H1 (cell line): ENCODE measurements at regions not wholly inside any gene's neighbourhood (a gene's known extent, or its start where the extent isn't known, plus 50 kb on each side); places are given as distances from the start of the nearest gene placed in this dataset.

Experiments
- CTCF ChIA-PET: fragments of 300-600 bp; sonication (Branson Sonifier 250); formaldehyde crosslinking; loops from one replicate; lab custom pipeline; 2021; ENCODE audit not compliant: partially characterized antibody; lab: Charles Lee
- POLR2A ChIA-PET: fragments of 300-600 bp; sonication (Branson Sonifier 250); formaldehyde crosslinking; loops from one replicate; lab custom pipeline; 2021; ENCODE audit warnings: inconsistent platforms; ENCODE audit not compliant: partially characterized antibody; lab: Charles Lee
- DNase-seq, 2 experiments: peaks; one replicate each; pipeline versions ENCODE4 v3.0.0 to v3.0.0-alpha.2; 2010 to 2022; ENCODE audit warnings: low spot score in 2 of 2, low read depth in 1 of 2, mixed read lengths in 1 of 2
- FAIRE-seq: peaks from 2 replicates; lab custom pipeline; 2011; peaks lifted over from hg19 to GRCh38; lab: Jason Lieb, UNC
- H2AFZ ChIP-seq: 2 replicates; pipeline ENCODE4 v1.8.1; 2012; ENCODE audit warnings: low read length, inconsistent platforms
- H2AK5ac ChIP-seq: 2 replicates; pipeline ENCODE4 v1.6.1; 2013; ENCODE audit warnings: low read depth, low read length
- H2BK120ac ChIP-seq: replicated peaks from 2 replicates; pipeline ENCODE3; 2013; ENCODE audit warnings: low read depth, low read length, inconsistent platforms
- H2BK12ac ChIP-seq: 2 replicates; pipeline ENCODE4 v1.6.1; 2013; ENCODE audit warnings: low read depth, low read length
- H2BK15ac ChIP-seq: 2 replicates; pipeline ENCODE4 v1.6.1; 2013; ENCODE audit warnings: low read length
- H2BK20ac ChIP-seq: 2 replicates; pipeline ENCODE4 v1.6.1; 2013; ENCODE audit warnings: low read length
- H2BK5ac ChIP-seq: 2 replicates; pipeline ENCODE4 v1.6.1; 2013; ENCODE audit warnings: low read depth, low read length
- H3K14ac ChIP-seq: 2 replicates; pipeline ENCODE4 v1.6.1; 2013; ENCODE audit warnings: inconsistent platforms; ENCODE audit not compliant: insufficient read length
- H3K18ac ChIP-seq: 2 replicates; pipeline ENCODE4 v1.6.1; 2013; ENCODE audit warnings: low read length; ENCODE audit errors: extremely low read depth
- H3K23ac ChIP-seq: 2 replicates; pipeline ENCODE4 v1.6.1; 2013; ENCODE audit warnings: inconsistent platforms; ENCODE audit not compliant: insufficient read length
- H3K23me2 ChIP-seq: 2 replicates; pipeline ENCODE4 v1.6.1; 2013; ENCODE audit warnings: low read depth, low read length
- H3K27ac ChIP-seq: 2 replicates; pipeline ENCODE4 v1.6.1; 2011; ENCODE audit warnings: low read depth, low read length, inconsistent platforms
- H3K27me3 ChIP-seq, 4 experiments: replicated peaks in 1 of 4; 1 replicate in 1 of 4; 2 replicates in 3 of 4; pipeline versions ENCODE4 v1.6.1 to v1.8.1; 2011 to 2013; ENCODE audit warnings: low read length in 3 of 4, mild to moderate bottlenecking in 3 of 4, inconsistent platforms in 2 of 4, mixed read lengths in 2 of 4, moderate library complexity in 1 of 4; ENCODE audit not compliant: control insufficient read depth in 3 of 4, insufficient read depth in 3 of 4; ENCODE audit errors: extremely low read depth in 1 of 4
- H3K36me3 ChIP-seq, 4 experiments: 2 replicates each; pipeline versions ENCODE4 v1.6.1 to v1.8.1; 2011 to 2013; ENCODE audit warnings: mild to moderate bottlenecking in 4 of 4, low read length in 3 of 4, moderate library complexity in 2 of 4, control low read depth in 1 of 4, inconsistent platforms in 1 of 4; ENCODE audit not compliant: insufficient read depth in 4 of 4, control insufficient read depth in 2 of 4
- H3K4ac ChIP-seq: replicated peaks from 2 replicates; pipeline ENCODE3; 2013; ENCODE audit warnings: low read length, low read depth, mixed read lengths, inconsistent platforms; ENCODE audit not compliant: insufficient read length
- H3K4me1 ChIP-seq, 4 experiments: replicated peaks in 1 of 4; 1 replicate in 1 of 4; 2 replicates in 3 of 4; pipeline versions ENCODE4 v1.6.1 to v1.8.1; 2011 to 2013; ENCODE audit warnings: low read length in 3 of 4, inconsistent platforms in 2 of 4, mixed read lengths in 1 of 4; ENCODE audit not compliant: insufficient read depth in 4 of 4, control insufficient read depth in 3 of 4
- H3K4me2 ChIP-seq, 2 experiments: 2 replicates each; pipeline versions ENCODE4 v1.6.1 to v1.8.1; 2011 to 2013; ENCODE audit warnings: low read depth in 2 of 2, low read length in 2 of 2, control low read depth in 1 of 2, inconsistent platforms in 1 of 2, mild to moderate bottlenecking in 1 of 2; ENCODE audit not compliant: insufficient read depth in 1 of 2
- H3K4me3 ChIP-seq, 4 experiments: fragments of 200-600, 300-600 bp in 1 of 4; sonication (generic), shearing (Covaris generic), sonication (Bioruptor Twin) in 1 of 4; 2 replicates each; pipeline versions ENCODE4 v1.5.1 to v1.8.1; 2011 to 2016; ENCODE audit warnings: low read length in 4 of 4, low read depth in 3 of 4, control low read depth in 2 of 4, inconsistent platforms in 2 of 4, mild to moderate bottlenecking in 2 of 4, mixed read lengths in 1 of 4, moderate library complexity in 1 of 4; ENCODE audit not compliant: insufficient read depth in 2 of 4; ENCODE audit errors: extremely low read depth in 1 of 4
- H3K56ac ChIP-seq: replicated peaks from 2 replicates; pipeline ENCODE3; 2013; ENCODE audit warnings: low read depth, mild to moderate bottlenecking, mixed read lengths, low read length, inconsistent platforms; ENCODE audit not compliant: insufficient read length
- H3K79me1 ChIP-seq: 2 replicates; pipeline ENCODE4 v1.6.1; 2013; ENCODE audit warnings: low read depth, low read length, control low read depth
- H3K79me2 ChIP-seq, 2 experiments: 2 replicates each; pipeline versions ENCODE4 v1.6.1 to v1.8.1; 2012 to 2013; ENCODE audit warnings: low read length in 2 of 2, mild to moderate bottlenecking in 2 of 2, inconsistent platforms in 1 of 2; ENCODE audit not compliant: insufficient read depth in 2 of 2, control insufficient read depth in 1 of 2
- H3K9ac ChIP-seq, 4 experiments: replicated peaks in 1 of 4; 1 replicate in 1 of 4; 2 replicates in 3 of 4; pipeline versions ENCODE4 v1.6.1 to v1.8.1; 2011 to 2013; ENCODE audit warnings: low read depth in 3 of 4, low read length in 3 of 4, control low read depth in 2 of 4, mild to moderate bottlenecking in 2 of 4, moderate library complexity in 2 of 4, inconsistent platforms in 1 of 4; ENCODE audit errors: extremely low read depth in 1 of 4
- H3K9me3 ChIP-seq, 2 experiments: 2 replicates each; pipeline versions ENCODE4 v1.6.1 to v1.8.1; 2012 to 2013; ENCODE audit warnings: mild to moderate bottlenecking in 2 of 2, moderate library complexity in 2 of 2, control low read depth in 1 of 2, inconsistent platforms in 1 of 2, low read depth in 1 of 2, low read length in 1 of 2, mixed read lengths in 1 of 2; ENCODE audit not compliant: insufficient read depth in 2 of 2
- H4K20me1 ChIP-seq, 2 experiments: replicated peaks in 1 of 2; 2 replicates each; pipeline versions ENCODE3 to v1.8.1; 2011 to 2013; ENCODE audit warnings: inconsistent platforms in 2 of 2, low read length in 2 of 2, mild to moderate bottlenecking in 1 of 2; ENCODE audit not compliant: insufficient read depth in 2 of 2, control insufficient read depth in 1 of 2
- H4K5ac ChIP-seq: 2 replicates; pipeline ENCODE4 v1.6.1; 2013; ENCODE audit warnings: low read length, low read depth, mixed read lengths, inconsistent platforms; ENCODE audit not compliant: insufficient read length
- H4K8ac ChIP-seq: 2 replicates; pipeline ENCODE4 v1.8.0; 2013; ENCODE audit warnings: mild to moderate bottlenecking, moderate library complexity, low read length, inconsistent platforms; ENCODE audit not compliant: insufficient read depth; ENCODE audit errors: extremely low read depth
- H4K91ac ChIP-seq: replicated peaks from 2 replicates; pipeline ENCODE3; 2013; ENCODE audit warnings: low read length, mixed read lengths, inconsistent platforms; ENCODE audit not compliant: insufficient read length
- BCL11A ChIP-seq, 2 experiments: IDR thresholded peaks; one replicate each; pipeline ENCODE4 v1.6.1; 2011; ENCODE audit warnings: low read depth in 2 of 2, low read length in 2 of 2, mild to moderate bottlenecking in 2 of 2
- CHD2 ChIP-seq: IDR thresholded peaks from 2 replicates; pipeline ENCODE4 v1.6.1; 2012; ENCODE audit warnings: low read length, improper control_type of control experiment
- EP300 ChIP-seq, 2 experiments: IDR thresholded peaks; 1 replicate in 1 of 2; 2 replicates in 1 of 2; pipeline ENCODE4 v1.6.1; 2011 to 2012; ENCODE audit warnings: low read depth in 2 of 2, low read length in 2 of 2, mild to moderate bottlenecking in 2 of 2, borderline replicate concordance in 1 of 2, inconsistent platforms in 1 of 2, moderate library complexity in 1 of 2
- FOSL1 ChIP-seq: IDR thresholded peaks from 2 replicates; pipeline ENCODE4 v1.6.1; 2011; ENCODE audit warnings: mild to moderate bottlenecking, low read depth, low read length, moderate library complexity; ENCODE audit not compliant: insufficient read depth
- GTF2F1 ChIP-seq: IDR thresholded peaks from 2 replicates; pipeline ENCODE4 v1.6.1; 2012; ENCODE audit warnings: low read depth, low read length, improper control_type of control experiment, borderline replicate concordance
- HDAC2 ChIP-seq, 2 experiments: fragments of 300-600 bp in 1 of 2; sonication (generic) in 1 of 2; IDR thresholded peaks; 2 replicates each; pipeline ENCODE4 v1.6.1; 2011 to 2012; ENCODE audit warnings: low read depth in 2 of 2, low read length in 2 of 2, mild to moderate bottlenecking in 2 of 2, moderate library complexity in 2 of 2, borderline replicate concordance in 1 of 2, inconsistent platforms in 1 of 2
- MAFK ChIP-seq: IDR thresholded peaks from 2 replicates; pipeline ENCODE4 v1.6.1; 2012; ENCODE audit warnings: low read depth, mild to moderate bottlenecking, improper control_type of control experiment, low read length
- POU5F1 ChIP-seq: IDR thresholded peaks from 2 replicates; pipeline ENCODE4 v1.6.1; 2011; ENCODE audit warnings: low read depth, mild to moderate bottlenecking, low read length, moderate library complexity
- SIN3A ChIP-seq, 2 experiments: IDR thresholded peaks in 1 of 2; conservative IDR thresholded peaks in 1 of 2; 2 replicates each; pipeline ENCODE4 v1.6.1; 2011 to 2012; ENCODE audit warnings: low read length in 2 of 2, improper control_type of control experiment in 1 of 2, low read depth in 1 of 2, mild to moderate bottlenecking in 1 of 2
- SP1 ChIP-seq: IDR thresholded peaks from 2 replicates; pipeline ENCODE4 v1.6.1; 2011; ENCODE audit warnings: low read depth, low read length
- TCF12 ChIP-seq: IDR thresholded peaks from 2 replicates; pipeline ENCODE4 v1.6.1; 2011; ENCODE audit warnings: low read depth, mild to moderate bottlenecking, low read length
- TEAD4 ChIP-seq: IDR thresholded peaks from 2 replicates; pipeline ENCODE4 v1.6.1; 2012; ENCODE audit warnings: low read depth, low read length, inconsistent platforms, mixed read lengths
- YY1 ChIP-seq: IDR thresholded peaks from 2 replicates; pipeline ENCODE4 v1.6.1; 2011; ENCODE audit warnings: low read depth, mild to moderate bottlenecking, low read length
- WGBS, 2 experiments: shearing (Covaris generic) in 1 of 2; methylation state at CpG; one replicate each; pipeline versions ENCODE4 v1.1.6 to v1.1.7; 2013 to 2015; ENCODE audit warnings: low lambda C conversion rate in 2 of 2, mixed read lengths in 2 of 2, inconsistent platforms in 1 of 2, low coverage in 1 of 2, missing lambda C conversion rate in 1 of 2; ENCODE audit not compliant: insufficient replicate concordance in 2 of 2, insufficient coverage in 1 of 2, insufficient read length in 1 of 2; ENCODE audit errors: extremely low coverage in 1 of 2, missing lambda C conversion rate in 1 of 2; 5-methylcytosine and 5-hydroxymethylcytosine counted together

DNA sequence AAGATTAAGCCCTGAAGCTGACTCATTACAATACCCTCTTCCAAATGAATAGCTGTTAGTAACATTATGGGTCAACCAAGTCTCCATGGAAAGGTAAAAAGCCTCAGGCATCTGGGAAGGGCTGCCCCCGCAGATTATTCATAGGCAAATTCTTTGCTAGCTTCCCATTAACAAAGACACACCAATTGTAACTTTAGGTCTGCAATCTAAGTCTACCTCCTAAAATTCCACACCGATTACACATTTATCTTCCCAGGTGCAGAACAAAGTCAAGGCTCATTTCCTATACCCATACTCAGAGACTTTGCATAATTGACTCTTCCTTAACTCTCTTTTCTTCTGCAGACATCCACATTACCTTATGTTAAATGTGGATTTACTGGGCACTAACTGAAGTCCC, 826.3 kb upstream of the MBL2 start:
- Histone ChIP-seq H2BK15ac (no peak overlapping the region), H4K5ac (peak overlapping the region; percentile 61), H2AFZ (no peak overlapping the region), H3K56ac (no peak overlapping the region), H3K4ac (no peak overlapping the region), H3K27me3 (no peaks in the 10 kb centered on the region), H3K4me3 (0 out of 8 replicates have a peak overlapping the region, but pooled peaks of 1 of the 4 experiments have one; percentile 24), H3K79me2 (no peaks in the 10 kb centered on the region), H3K79me1 (no peaks in the 10 kb centered on the region), H2BK120ac (no peak overlapping the region), H3K23me2 (no peaks in the 10 kb centered on the region), H3K36me3 (0 out of 8 replicates have a peak, but pooled peaks cover 0 to 2% (median 0%) of the 10 kb centered on the region in 4 experiments), H3K9me3 (no peaks in the 10 kb centered on the region), H3K4me2 (peak overlapping the region; percentile 11 to 34; a peak in 1 of 4 replicates), H2BK20ac (no peak overlapping the region), H3K14ac (no peak overlapping the region), H4K20me1 (no peaks in the 10 kb centered on the region), H3K23ac (no peak overlapping the region), H2AK5ac (no peak overlapping the region), H3K27ac (no peak overlapping the region; the same call in 1 of the 2 replicates), H4K8ac (no peak overlapping the region), H4K91ac (no peak overlapping the region), H3K4me1 (peaks cover 0 to 14% (median 9%) of the 10 kb centered on the region in 4 experiments; a peak in 4 of 7 replicates), H2BK5ac (no peak overlapping the region), H3K18ac (no peak overlapping the region), H2BK12ac (no peak overlapping the region), H3K9ac (no peak overlapping the region)
- peak; percentile 84 for FAIRE-seq
- ChIA-PET CTCF (interaction anchor here (1.6 kb wide), 2 partner anchors 389 to 647 kb away, joined by 5 to 6 read pairs; no protein-coding TSS in a partner anchor), POLR2A (interaction anchor here (1.1 to 2.3 kb wide), 5 partner anchors 10 to 647 kb away, joined by 3 to 30 read pairs (median 6); no protein-coding TSS in a partner anchor)
- 4% methylated on average over 2 of the region's 2 CpGs; no CpG with 5 or more reads in 1 of the 2 experiments for WGBS, 2 experiments
- peak in 1 of 2 experiments; percentile 80 for DNase-seq
- peak; percentile 96 for TF ChIP-seq TCF12
- TF ChIP-seq TEAD4 = peak; percentile 36; the same call in 1 of the 2 replicates
- peak in 1 of 2 experiments; percentile 41 for TF ChIP-seq BCL11A (IDR thresholded peaks at IDR 0.05; ENCODE audit: low read depth in 2 of 2, low read length in 2 of 2)
- TF ChIP-seq GTF2F1 = no peak
- peak; percentile 81 for TF ChIP-seq POU5F1
- TF ChIP-seq FOSL1 = no peak
- TF ChIP-seq HDAC2 (IDR thresholded peaks at IDR 0.05; ENCODE audit: borderline replicate concordance in 1 of 2, low read depth in 2 of 2, low read length in 2 of 2) = peak; percentile 80 to 84; a peak in 2 of 4 replicates
- TF ChIP-seq MAFK = peak; percentile 24; the same call in 1 of the 2 replicates
- 0 out of 2 replicates have a peak, but pooled peaks have one; percentile 11 for TF ChIP-seq YY1
- TF ChIP-seq CHD2 = no peak
- TF ChIP-seq SP1 = peak; percentile 48; the same call in 1 of the 2 replicates
- peak in 1 of 2 experiments; percentile 90; a peak in 2 of 3 replicates for TF ChIP-seq EP300 (IDR thresholded peaks at IDR 0.05; ENCODE audit: borderline replicate concordance in 1 of 2, low read depth in 2 of 2, low read length in 2 of 2)
- TF ChIP-seq SIN3A (conservative IDR thresholded peaks at IDR 0.05 in 1 of 2, IDR thresholded peaks at IDR 0.05 in 1 of 2; ENCODE audit: low read depth in 1 of 2, low read length in 2 of 2) = no peak
